Gastroesophageal sphincter (tissue), 3 donors: ENCODE measurements at regions not wholly inside any gene's neighbourhood (a gene's known extent, or its start where the extent isn't known, plus 50 kb on each side); places are given as distances from the start of the nearest gene placed in this dataset.

Experiments
- EP300 ChIP-seq: sonication (generic); formaldehyde crosslinking; IDR thresholded peaks from one replicate; pipeline ENCODE4 v1.6.1; 2017; ENCODE audit warnings: antibody characterized with exemption, mild to moderate bottlenecking
- POLR2A ChIP-seq, 2 donors: fragments of 450-650 bp; IDR thresholded peaks; one replicate each; pipeline ENCODE4 v1.6.1; 2017; ENCODE audit warnings: antibody characterized with exemption in 2 of 2, mild to moderate bottlenecking in 2 of 2, moderate library complexity in 1 of 2
- POLR2AphosphoS5 ChIP-seq: sonication (generic); formaldehyde crosslinking; IDR thresholded peaks from one replicate; pipeline ENCODE4 v1.6.1; 2017; ENCODE audit warnings: antibody characterized with exemption
- TF ChIP-seq, protein P1 (sequence below), 4 experiments: fragments of 200-600 bp in 2 of 4; fragments of 450-650 bp in 2 of 4; sonication (generic) in 1 of 4; IDR thresholded peaks; one replicate each; pipeline ENCODE4 v1.5.1; 2017 to 2019; ENCODE audit warnings: antibody characterized with exemption in 4 of 4, mild to moderate bottlenecking in 2 of 4, moderate library complexity in 2 of 4

DNA sequence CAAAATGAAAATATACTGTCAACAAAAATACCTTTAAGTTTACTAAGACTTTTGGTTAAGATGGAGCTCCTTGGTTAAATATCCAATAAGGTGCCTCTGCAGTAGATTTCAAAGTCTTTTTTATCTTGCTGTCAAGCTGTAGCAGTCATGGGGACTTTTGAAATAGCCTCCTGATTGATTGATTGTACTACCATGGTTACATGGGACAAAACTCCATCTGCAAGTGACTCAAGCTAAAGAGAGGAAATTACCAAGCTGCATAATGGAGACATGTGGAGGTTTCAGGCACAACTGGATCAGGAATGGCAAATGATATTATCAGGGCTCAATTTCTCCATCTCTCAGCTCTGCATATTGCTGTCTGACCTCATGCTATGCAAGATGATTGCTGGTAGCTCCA is 73.4 kb upstream of the ST8SIA3 start:
- TF ChIP-seq, protein P1, sequence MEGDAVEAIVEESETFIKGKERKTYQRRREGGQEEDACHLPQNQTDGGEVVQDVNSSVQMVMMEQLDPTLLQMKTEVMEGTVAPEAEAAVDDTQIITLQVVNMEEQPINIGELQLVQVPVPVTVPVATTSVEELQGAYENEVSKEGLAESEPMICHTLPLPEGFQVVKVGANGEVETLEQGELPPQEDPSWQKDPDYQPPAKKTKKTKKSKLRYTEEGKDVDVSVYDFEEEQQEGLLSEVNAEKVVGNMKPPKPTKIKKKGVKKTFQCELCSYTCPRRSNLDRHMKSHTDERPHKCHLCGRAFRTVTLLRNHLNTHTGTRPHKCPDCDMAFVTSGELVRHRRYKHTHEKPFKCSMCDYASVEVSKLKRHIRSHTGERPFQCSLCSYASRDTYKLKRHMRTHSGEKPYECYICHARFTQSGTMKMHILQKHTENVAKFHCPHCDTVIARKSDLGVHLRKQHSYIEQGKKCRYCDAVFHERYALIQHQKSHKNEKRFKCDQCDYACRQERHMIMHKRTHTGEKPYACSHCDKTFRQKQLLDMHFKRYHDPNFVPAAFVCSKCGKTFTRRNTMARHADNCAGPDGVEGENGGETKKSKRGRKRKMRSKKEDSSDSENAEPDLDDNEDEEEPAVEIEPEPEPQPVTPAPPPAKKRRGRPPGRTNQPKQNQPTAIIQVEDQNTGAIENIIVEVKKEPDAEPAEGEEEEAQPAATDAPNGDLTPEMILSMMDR (IDR thresholded peaks at IDR 0.05), result no peak
- TF ChIP-seq POLR2A (IDR thresholded peaks at IDR 0.05), result no peak
- no peak for TF ChIP-seq EP300
- TF ChIP-seq POLR2AphosphoS5, result no peak
